Breast epithelium (tissue), 4 donors: ENCODE measurements at regions not wholly inside any gene's neighbourhood (a gene's known extent, or its start where the extent isn't known, plus 50 kb on each side); places are given as distances from the start of the nearest gene placed in this dataset.

ENCODE experiments used
- DNase-seq, 2 donors: peaks; one replicate each; pipeline ENCODE4 v3.0.0-alpha.2; 2019; ENCODE audit warnings: low spot score in 2 of 2
- H3K27ac ChIP-seq, 2 donors: fragments of 200-600 bp; sonication (generic) in 1 of 2; one replicate each; pipeline ENCODE4 v1.5.1; 2016 to 2019; ENCODE audit warnings: mild to moderate bottlenecking in 1 of 2
- H3K27me3 ChIP-seq, 2 donors: fragments of 200-600 bp; sonication (generic) in 1 of 2; one replicate each; pipeline versions ENCODE4 v1.5.1 to v1.6.0; 2017 to 2019; ENCODE audit warnings: control low read depth in 1 of 2, mild to moderate bottlenecking in 1 of 2
- H3K36me3 ChIP-seq: fragments of 200-600 bp; one replicate; pipeline ENCODE4 v1.5.1; 2019
- H3K4me1 ChIP-seq, 2 donors: fragments of 200-600 bp; sonication (generic); one replicate each; pipeline ENCODE4 v1.5.1; 2016 to 2019; ENCODE audit warnings: control low read depth in 1 of 2
- H3K4me3 ChIP-seq, 3 donors: fragments of 200-600 bp; sonication (generic); 1 replicate in 2 of 3; 2 replicates in 1 of 3; pipeline ENCODE4 v1.5.1; 2016 to 2019; ENCODE audit warnings: mild to moderate bottlenecking in 3 of 3, moderate library complexity in 2 of 3
- H3K9me3 ChIP-seq, 2 donors: fragments of 200-600 bp; sonication (generic) in 1 of 2; one replicate each; pipeline ENCODE4 v1.5.1; 2016 to 2019; ENCODE audit warnings: control low read depth in 1 of 2
- CTCF ChIP-seq, 3 donors: fragments of 450-650 bp; IDR thresholded peaks; one replicate each; pipeline ENCODE4 v1.5.1; 2016 to 2017; ENCODE audit warnings: antibody characterized with exemption in 3 of 3, mild to moderate bottlenecking in 3 of 3, moderate library complexity in 3 of 3
- POLR2A ChIP-seq: fragments of 450-650 bp; IDR thresholded peaks from one replicate; pipeline ENCODE4 v1.6.1; 2016; ENCODE audit warnings: antibody characterized with exemption, mild to moderate bottlenecking, moderate library complexity
- POLR2AphosphoS5 ChIP-seq, 3 donors: sonication (generic); formaldehyde crosslinking; IDR thresholded peaks; one replicate each; pipeline ENCODE4 v1.6.1; 2017; ENCODE audit warnings: antibody characterized with exemption in 3 of 3
- intact Hi-C: fragments of 100-400 bp; cut with DNase I; formaldehyde crosslinking; loops from one replicate; pipeline ENCODE4 v1.15.1; 2023; ENCODE audit warnings: low total_unique reads

GRCh38 chr16:86205521-86206245 is 304.6 kb upstream of the FOXF1 start:
- H3K36me3 ChIP-seq, result no peaks in the 10 kb centered on the region
- TF ChIP-seq CTCF (IDR thresholded peaks at IDR 0.05), result no peak
- no peak for TF ChIP-seq POLR2A
- no peak for TF ChIP-seq POLR2AphosphoS5 (IDR thresholded peaks at IDR 0.05)
- intact Hi-C loops, result no loop called here
- H3K27ac ChIP-seq, result no peak overlapping the region
- H3K4me3 ChIP-seq, result no peak overlapping the region
- H3K27me3 ChIP-seq, result peaks cover 0 to 37% of the 10 kb centered on the region in 2 donors
- H3K9me3 ChIP-seq, result no peaks in the 10 kb centered on the region
- H3K4me1 ChIP-seq, result no peaks in the 10 kb centered on the region
- DNase-seq, result no peak

GRCh38 chr16:86207350-86207749 is 303.0 kb upstream of the FOXF1 start:
- no peaks in the 10 kb centered on the region for H3K4me1 ChIP-seq
- no peak for TF ChIP-seq CTCF (IDR thresholded peaks at IDR 0.05)
- TF ChIP-seq POLR2A, result no peak
- no peak for TF ChIP-seq POLR2AphosphoS5 (IDR thresholded peaks at IDR 0.05)
- H3K36me3 ChIP-seq, result no peaks in the 10 kb centered on the region
- peaks cover 0 to 24% of the 10 kb centered on the region in 2 donors for H3K27me3 ChIP-seq
- no peak overlapping the region for H3K27ac ChIP-seq
- no peak for DNase-seq
- intact Hi-C loops, result no loop called here
- no peaks in the 10 kb centered on the region for H3K9me3 ChIP-seq
- H3K4me3 ChIP-seq, result no peak overlapping the region

- Histone ChIP-seq H3K4me3 (no peak overlapping the region), H3K27ac (no peak overlapping the region), H3K27me3 (peaks cover 0 to 15% of the 10 kb centered on the region in 2 donors), H3K4me1 (no peaks in the 10 kb centered on the region), H3K36me3 (no peaks in the 10 kb centered on the region), H3K9me3 (no peaks in the 10 kb centered on the region)
- TF ChIP-seq POLR2A, result no peak
- no peak for TF ChIP-seq CTCF (IDR thresholded peaks at IDR 0.05)
- no peak for TF ChIP-seq POLR2AphosphoS5 (IDR thresholded peaks at IDR 0.05)
- no peak for DNase-seq
- intact Hi-C loops, result no loop called here
Measured at GRCh38 chr16:86209202-86209601, 301.1 kb upstream of the FOXF1 start.

GRCh38 chr16:86210403-86211193 is 299.7 kb upstream of the FOXF1 start:
- Histone ChIP-seq H3K9me3 (no peaks in the 10 kb centered on the region), H3K27me3 (peaks cover 0 to 28% of the 10 kb centered on the region in 2 donors), H3K4me1 (no peaks in the 10 kb centered on the region), H3K4me3 (no peak overlapping the region), H3K27ac (no peak overlapping the region), H3K36me3 (no peaks in the 10 kb centered on the region)
- no peak for DNase-seq
- TF ChIP-seq POLR2A, result no peak
- TF ChIP-seq POLR2AphosphoS5 (IDR thresholded peaks at IDR 0.05), result no peak
- no peak for TF ChIP-seq CTCF (IDR thresholded peaks at IDR 0.05)
- intact Hi-C loops, result no loop called here

GRCh38 chr16:86211265-86211664 is 299.1 kb upstream of the FOXF1 start:
- no peaks in the 10 kb centered on the region for H3K4me1 ChIP-seq
- no peak overlapping the region for H3K4me3 ChIP-seq
- no peak for TF ChIP-seq CTCF (IDR thresholded peaks at IDR 0.05)
- no peak for TF ChIP-seq POLR2A
- no peak for TF ChIP-seq POLR2AphosphoS5 (IDR thresholded peaks at IDR 0.05)
- H3K27me3 ChIP-seq, result peaks cover 0 to 28% of the 10 kb centered on the region in 2 donors
- peak in 1 of 2 donors; percentile 31 for DNase-seq
- no peaks in the 10 kb centered on the region for H3K9me3 ChIP-seq
- no peaks in the 10 kb centered on the region for H3K36me3 ChIP-seq
- intact Hi-C loops, result no loop called here
- no peak overlapping the region for H3K27ac ChIP-seq
